ENCODE measurements at regions not wholly inside any gene's neighbourhood (a gene's known extent, or its start where the extent isn't known, plus 50 kb on each side); places are given as distances from the start of the nearest gene placed in this dataset.

GRCh38 chr16:22672830-22673210 lies 141.1 kb upstream of the HS3ST2 start:
- WGBS, 2 experiments (ENCODE audit: extremely low coverage in 2 of 2, insufficient read length in 1 of 2): 13% methylated on average over 1 of the region's 3 CpGs; no CpG with 5 or more reads in 1 of the 2 experiments
- intact Hi-C loops (cut with micrococcal nuclease): no loop called here
- CTCF ChIA-PET: interaction anchor here (1.2 kb wide), 1 partner anchor 40 kb away, joined by 3 read pairs; no protein-coding TSS in a partner anchor

More at GRCh38 chr16:22672830-22673210, 141.1 kb upstream of the HS3ST2 start:
- no peaks in the 10 kb centered on the region for H3K36me3 ChIP-seq (ENCODE audit: control insufficient read depth, insufficient read depth, low read length)
- H2BK15ac ChIP-seq (ENCODE audit: low read depth, low read length): no peak overlapping the region
- H3K9ac ChIP-seq (ENCODE audit: low read depth, low read length): no peak overlapping the region
- peaks cover 30% of the 10 kb centered on the region for H3K27me3 ChIP-seq (ENCODE audit: control insufficient read depth, insufficient read depth, low read length)
- no peak for DNase-seq
- H3K14ac ChIP-seq (replicated peaks; ENCODE audit: low read depth, low read length): no peak overlapping the region
- TF ChIP-seq FOS (IDR thresholded peaks at IDR 0.05; ENCODE audit: low read depth, low read length) (no peak), CEBPB (IDR thresholded peaks at IDR 0.05; ENCODE audit: low read depth, low read length) (no peak), CTCF (conservative IDR thresholded peaks at IDR 0.05; ENCODE audit: low read depth, low read length) (no peak), CHD1 (IDR thresholded peaks at IDR 0.05; ENCODE audit: low read depth, low read length) (no peak), POLR2A (IDR thresholded peaks at IDR 0.05; ENCODE audit: low read depth, low read length) (no peak), RCOR1 (IDR thresholded peaks at IDR 0.05; ENCODE audit: insufficient replicate concordance, low read length) (no peak), MAFK (IDR thresholded peaks at IDR 0.05; ENCODE audit: low read depth, low read length) (no peak), MXI1 (IDR thresholded peaks at IDR 0.05; ENCODE audit: borderline replicate concordance, low read depth, low read length) (no peak), SMC3 (IDR thresholded peaks at IDR 0.05; ENCODE audit: low read depth, low read length) (no peak)
- POLR2A ChIA-PET (ENCODE audit: unreplicated experiment): no interaction called here
- H3K4me3 ChIP-seq (ENCODE audit: insufficient read depth, low read depth, low read length): no peak overlapping the region
- no peak overlapping the region for H3K23ac ChIP-seq (ENCODE audit: low read depth, low read length)
- no peak overlapping the region for H4K5ac ChIP-seq (ENCODE audit: low read depth, low read length)
- H2BK20ac ChIP-seq (ENCODE audit: low read depth, low read length): no peak overlapping the region
- no peak overlapping the region for H3K27ac ChIP-seq (ENCODE audit: insufficient read depth, low read length)
- H3K4me2 ChIP-seq (ENCODE audit: low read depth, low read length): no peak overlapping the region
- no peaks in the 10 kb centered on the region for H3K4me1 ChIP-seq (ENCODE audit: control insufficient read depth, insufficient read depth, low read length)
- no peaks in the 10 kb centered on the region for H4K20me1 ChIP-seq (ENCODE audit: insufficient read depth, low read length)
- no peak overlapping the region for H3K4ac ChIP-seq (ENCODE audit: low read depth, low read length)
- H2AK9ac ChIP-seq (replicated peaks; ENCODE audit: low read depth, low read length, poor library complexity): no peak overlapping the region
- H2AK5ac ChIP-seq (ENCODE audit: low read depth, low read length): no peak overlapping the region
- no peaks in the 10 kb centered on the region for H3K9me3 ChIP-seq (ENCODE audit: control insufficient read depth, insufficient read depth, low read length)
- H3K9me1 ChIP-seq (ENCODE audit: insufficient read depth, low read length): no peaks in the 10 kb centered on the region
- in situ Hi-C loops (cut with MboI; ENCODE audit: low sequenced_read_pairs) (no loop called here), dilution Hi-C loops (cut with HindIII; ENCODE audit: low sequenced_read_pairs, unreplicated experiment) (no loop called here)
- no peak overlapping the region for H3K56ac ChIP-seq (ENCODE audit: extremely low read depth, insufficient read depth, low read length)
- no peak overlapping the region for H3K18ac ChIP-seq (ENCODE audit: low read depth, low read length)
- H4K91ac ChIP-seq (ENCODE audit: insufficient read depth, low read depth, low read length): no peak overlapping the region
- no peak overlapping the region for H2BK5ac ChIP-seq (ENCODE audit: low read depth, low read length, poor library complexity, severe bottlenecking)
- no peak overlapping the region for H4K8ac ChIP-seq (ENCODE audit: low read depth in 2 of 2, low read length in 2 of 2)
- ATAC-seq (ENCODE audit: low read depth): no peak
- no TSS peak for BruUV-seq (replicated peaks)
- H2AFZ ChIP-seq (replicated peaks; ENCODE audit: low read length, poor library complexity): no peak overlapping the region
- H2BK120ac ChIP-seq (ENCODE audit: low read depth, low read length): no peak overlapping the region
- no peaks in the 10 kb centered on the region for H3K79me1 ChIP-seq (ENCODE audit: low read depth in 1 of 2, low read length in 2 of 2)
